Upper lobe of left lung (tissue), 4 donors: ENCODE measurements at regions not wholly inside any gene's neighbourhood (a gene's known extent, or its start where the extent isn't known, plus 50 kb on each side); places are given as distances from the start of the nearest gene placed in this dataset.

Source experiments
- POLR2A ChIP-seq, 4 donors: fragments of 450-650 bp; IDR thresholded peaks; one replicate each; pipeline ENCODE4 v1.5.1; 2016 to 2017; ENCODE audit warnings: antibody characterized with exemption in 4 of 4, mild to moderate bottlenecking in 2 of 4
- TF ChIP-seq, protein P1 (sequence below), 6 experiments: fragments of 450-650 bp in 4 of 6; fragments of 200-600 bp in 2 of 6; sonication (generic) in 2 of 6; IDR thresholded peaks; one replicate each; pipeline ENCODE4 v1.5.1; 2016 to 2019; ENCODE audit warnings: antibody characterized with exemption in 6 of 6

DNA sequence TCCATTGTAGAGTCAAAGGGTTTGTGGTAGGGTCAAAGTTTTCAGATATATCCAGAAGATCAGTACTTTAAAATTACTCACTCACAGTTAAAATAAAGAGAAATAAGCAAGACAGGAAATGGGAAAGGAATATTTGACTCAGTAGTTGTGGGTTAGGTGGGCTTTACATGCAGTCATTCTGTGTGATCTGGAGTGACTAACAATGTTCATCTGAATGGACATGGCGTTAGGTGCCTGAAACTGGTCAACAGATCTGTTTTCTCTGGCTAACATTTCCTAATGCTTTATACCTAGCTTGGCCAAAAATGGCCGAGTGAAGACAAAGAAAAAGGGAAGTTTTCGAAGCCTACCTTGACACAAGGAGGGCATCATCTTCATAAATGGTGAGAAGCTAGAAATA lies 133.4 kb upstream of the SATB1 start:
- TF ChIP-seq POLR2A (IDR thresholded peaks at IDR 0.05) = no peak
- TF ChIP-seq, protein P1, sequence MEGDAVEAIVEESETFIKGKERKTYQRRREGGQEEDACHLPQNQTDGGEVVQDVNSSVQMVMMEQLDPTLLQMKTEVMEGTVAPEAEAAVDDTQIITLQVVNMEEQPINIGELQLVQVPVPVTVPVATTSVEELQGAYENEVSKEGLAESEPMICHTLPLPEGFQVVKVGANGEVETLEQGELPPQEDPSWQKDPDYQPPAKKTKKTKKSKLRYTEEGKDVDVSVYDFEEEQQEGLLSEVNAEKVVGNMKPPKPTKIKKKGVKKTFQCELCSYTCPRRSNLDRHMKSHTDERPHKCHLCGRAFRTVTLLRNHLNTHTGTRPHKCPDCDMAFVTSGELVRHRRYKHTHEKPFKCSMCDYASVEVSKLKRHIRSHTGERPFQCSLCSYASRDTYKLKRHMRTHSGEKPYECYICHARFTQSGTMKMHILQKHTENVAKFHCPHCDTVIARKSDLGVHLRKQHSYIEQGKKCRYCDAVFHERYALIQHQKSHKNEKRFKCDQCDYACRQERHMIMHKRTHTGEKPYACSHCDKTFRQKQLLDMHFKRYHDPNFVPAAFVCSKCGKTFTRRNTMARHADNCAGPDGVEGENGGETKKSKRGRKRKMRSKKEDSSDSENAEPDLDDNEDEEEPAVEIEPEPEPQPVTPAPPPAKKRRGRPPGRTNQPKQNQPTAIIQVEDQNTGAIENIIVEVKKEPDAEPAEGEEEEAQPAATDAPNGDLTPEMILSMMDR (IDR thresholded peaks at IDR 0.05) = no peak
